Naive thymus-derived CD4-positive, alpha-beta T cell (primary cell): ENCODE measurements at regions not wholly inside any gene's neighbourhood (a gene's known extent, or its start where the extent isn't known, plus 50 kb on each side); places are given as distances from the start of the nearest gene placed in this dataset.
A peak's percentile ranks its signal among the peaks of the same experiment; 100 is the strongest.

Experiments
- ATAC-seq: fragments of 150-1000 bp; cut with Tn5 transposase; 2 replicates; pipeline ENCODE4 v1.10.0; 2021; ENCODE audit warnings: mild to moderate bottlenecking, moderate library complexity
- CTCF ChIA-PET: fragments of 350-600 bp; sonication (Branson Sonifier 250); formaldehyde crosslinking; loops from one replicate; lab custom pipeline; 2021; ENCODE audit warnings: antibody characterized with exemption; lab: Charles Lee
- POLR2A ChIA-PET: fragments of 350-600 bp; sonication (Branson Sonifier 250); formaldehyde crosslinking; loops from one replicate; lab custom pipeline; 2021; ENCODE audit warnings: antibody characterized with exemption, inconsistent platforms; lab: Charles Lee
- DNase-seq, 9 donors: peaks; one replicate each; pipeline versions ENCODE4 v3.0.0 to v3.0.0-alpha.2; 2020 to 2022; ENCODE audit warnings: mixed read lengths in 1 of 9
- H3K27ac ChIP-seq: one replicate; pipeline ENCODE4 v1.7.0; 2013; ENCODE audit warnings: mild to moderate bottlenecking, low read depth, low read length, moderate library complexity
- H3K27me3 ChIP-seq, 2 donors: one replicate each; pipeline ENCODE4 v1.7.0; 2013; ENCODE audit warnings: low read length in 2 of 2, mild to moderate bottlenecking in 2 of 2, moderate library complexity in 2 of 2; ENCODE audit not compliant: control insufficient read depth in 2 of 2, insufficient read depth in 2 of 2
- H3K36me3 ChIP-seq, 3 experiments: 1 replicate in 2 of 3; 2 replicates in 1 of 3; pipeline ENCODE4 v1.7.0; 2013; ENCODE audit warnings: low read length in 3 of 3, mild to moderate bottlenecking in 3 of 3, moderate library complexity in 1 of 3; ENCODE audit not compliant: insufficient read depth in 3 of 3, control insufficient read depth in 2 of 3
- H3K4me1 ChIP-seq, 2 donors: one replicate each; pipeline ENCODE4 v1.7.0; 2013; ENCODE audit warnings: low read length in 2 of 2, mild to moderate bottlenecking in 2 of 2, moderate library complexity in 1 of 2; ENCODE audit not compliant: control insufficient read depth in 2 of 2, insufficient read depth in 2 of 2
- H3K4me3 ChIP-seq: 2 replicates; pipeline ENCODE4 v1.7.0; 2013; ENCODE audit warnings: mild to moderate bottlenecking, low read length
- H3K9me3 ChIP-seq, 3 experiments: 1 replicate in 2 of 3; 2 replicates in 1 of 3; pipeline ENCODE4 v1.7.0; 2013; ENCODE audit warnings: low read length in 3 of 3; ENCODE audit not compliant: control insufficient read depth in 2 of 3
- H3K27ac Mint-ChIP-seq, 9 donors: one replicate each; pipeline ENCODE4 v1.8.0; 2020 to 2022; ENCODE audit warnings: mixed read lengths in 9 of 9, mild to moderate bottlenecking in 8 of 9, moderate library complexity in 5 of 9, inconsistent platforms in 2 of 9
- H3K27me3 Mint-ChIP-seq, 5 donors: one replicate each; pipeline ENCODE4 v1.8.0; 2021 to 2022; ENCODE audit warnings: mixed read lengths in 5 of 5, mild to moderate bottlenecking in 1 of 5
- H3K36me3 Mint-ChIP-seq, 5 donors: one replicate each; pipeline ENCODE4 v1.8.0; 2020 to 2022; ENCODE audit warnings: mixed read lengths in 5 of 5, mild to moderate bottlenecking in 3 of 5, inconsistent platforms in 1 of 5
- H3K4me1 Mint-ChIP-seq, 7 donors: one replicate each; pipeline ENCODE4 v1.8.0; 2020 to 2022; ENCODE audit warnings: mixed read lengths in 7 of 7, mild to moderate bottlenecking in 3 of 7, inconsistent platforms in 1 of 7
- H3K4me3 Mint-ChIP-seq, 10 donors: one replicate each; pipeline ENCODE4 v1.8.0; 2020 to 2022; ENCODE audit warnings: mild to moderate bottlenecking in 10 of 10, mixed read lengths in 10 of 10, moderate library complexity in 6 of 10, inconsistent platforms in 2 of 10
- H3K9me3 Mint-ChIP-seq, 11 donors: one replicate each; pipeline ENCODE4 v1.8.0; 2020 to 2022; ENCODE audit warnings: mixed read lengths in 11 of 11, mild to moderate bottlenecking in 4 of 11, inconsistent platforms in 1 of 11, moderate library complexity in 1 of 11
- intact Hi-C, 2 donors: fragments of 100-400 bp; cut with micrococcal nuclease; formaldehyde crosslinking; loops; one replicate each; pipeline ENCODE4 v1.15.1; 2023

DNA sequence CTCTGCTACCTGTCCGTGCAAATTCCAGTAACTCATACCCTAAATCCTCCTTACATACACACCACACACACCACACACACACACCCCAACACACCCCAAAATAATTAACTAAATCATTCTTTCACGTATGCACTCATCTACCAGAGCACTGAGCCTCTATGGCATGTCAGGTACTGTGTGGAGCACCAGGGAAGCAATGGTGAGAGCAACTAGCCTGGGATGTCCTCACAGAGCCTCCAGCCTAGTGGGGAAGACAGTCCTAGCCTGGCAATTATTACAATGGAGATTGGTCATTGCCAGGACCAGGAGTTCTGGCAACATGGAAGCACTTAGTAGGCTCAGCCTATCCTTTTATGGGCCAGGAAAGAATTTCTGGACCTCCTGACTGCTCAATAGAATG lies 72.7 kb upstream of the LCLAT1 start:
- peaks cover 0 to 11% (median 5%) of the 10 kb centered on the region in 7 donors for H3K4me1 Mint-ChIP-seq
- Histone ChIP-seq H3K36me3 (no peaks in the 10 kb centered on the region), H3K4me3 (no peak overlapping the region), H3K4me1 (no peaks in the 10 kb centered on the region), H3K27ac (no peak overlapping the region), H3K27me3 (no peaks in the 10 kb centered on the region), H3K9me3 (no peaks in the 10 kb centered on the region)
- peak overlapping the region in 1 of 9 donors; percentile 60 for H3K27ac Mint-ChIP-seq
- CTCF ChIA-PET: interaction anchor here (0.9 kb wide), 1 partner anchor 165 kb away, joined by 3 read pairs; no protein-coding TSS in a partner anchor
- intact Hi-C loops: no loop called here
- no peaks in the 10 kb centered on the region for H3K27me3 Mint-ChIP-seq
- peaks cover 0 to 3% (median 0%) of the 10 kb centered on the region in 11 donors for H3K9me3 Mint-ChIP-seq
- DNase-seq: no peak
- no peak for ATAC-seq
- peaks cover 0 to 3% (median 0%) of the 10 kb centered on the region in 5 donors for H3K36me3 Mint-ChIP-seq
- POLR2A ChIA-PET: interaction anchor here (1.3 kb wide), 1 partner anchor 15 kb away, joined by 3 read pairs; no protein-coding TSS in a partner anchor
- H3K4me3 Mint-ChIP-seq: no peak overlapping the region

DNA sequence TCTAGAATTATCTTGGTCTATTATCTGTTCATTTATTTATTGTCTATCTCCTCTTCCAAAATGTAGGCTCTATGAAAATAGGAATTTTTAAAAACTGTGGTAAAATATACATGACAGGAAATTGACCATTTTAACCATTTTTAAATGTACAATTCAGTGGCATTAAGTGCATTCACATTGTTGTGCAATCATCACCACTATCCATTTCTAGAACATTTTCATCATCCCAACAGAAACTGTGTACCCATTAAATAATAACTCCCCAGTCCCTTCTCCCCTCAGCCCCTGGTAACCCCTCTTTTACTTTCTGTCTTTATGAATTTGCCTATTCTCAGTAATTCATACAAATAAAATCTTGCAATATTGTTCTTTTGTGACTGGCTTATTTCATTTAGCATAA lies 71.1 kb upstream of the LCLAT1 start:
- Histone ChIP-seq H3K27me3 (no peaks in the 10 kb centered on the region), H3K27ac (no peak overlapping the region), H3K4me1 (no peaks in the 10 kb centered on the region), H3K9me3 (no peaks in the 10 kb centered on the region), H3K4me3 (no peak overlapping the region), H3K36me3 (no peaks in the 10 kb centered on the region)
- H3K27me3 Mint-ChIP-seq: no peaks in the 10 kb centered on the region
- H3K9me3 Mint-ChIP-seq: peaks cover 0 to 3% (median 0%) of the 10 kb centered on the region in 11 donors
- H3K4me1 Mint-ChIP-seq: peaks cover 0 to 16% (median 5%) of the 10 kb centered on the region in 7 donors
- intact Hi-C loops: no loop called here
- no peak overlapping the region for H3K4me3 Mint-ChIP-seq
- ChIA-PET POLR2A (no interaction called here), CTCF (no interaction called here)
- H3K36me3 Mint-ChIP-seq: peaks cover 0 to 3% (median 0%) of the 10 kb centered on the region in 5 donors
- ATAC-seq (no peak), DNase-seq (no peak)
- H3K27ac Mint-ChIP-seq: no peak overlapping the region

DNA sequence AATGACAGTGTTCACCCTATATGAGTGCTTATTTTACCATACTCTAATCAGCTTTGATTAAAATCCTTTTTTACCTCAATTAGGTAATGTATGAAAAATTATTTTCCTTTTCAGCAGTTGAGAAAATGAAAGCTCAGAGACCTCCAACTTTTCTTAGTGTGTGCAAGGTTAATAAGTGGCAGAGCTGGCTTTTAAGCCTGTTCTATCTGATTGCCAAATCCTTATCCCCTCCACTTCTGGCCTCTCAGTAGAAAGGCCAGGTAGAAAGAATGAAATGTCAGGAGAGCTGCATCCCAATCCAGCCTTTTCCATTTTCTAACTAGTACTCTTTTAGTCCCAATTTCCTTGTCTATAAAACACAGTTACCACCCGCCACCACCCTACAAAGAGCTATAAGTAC lies 67.6 kb upstream of the LCLAT1 start:
- H3K9me3 ChIP-seq: no peaks in the 10 kb centered on the region
- Mint-ChIP-seq H3K9me3 (peaks cover 0 to 6% (median 0%) of the 10 kb centered on the region in 11 donors), H3K27me3 (peaks cover 0 to 18% (median 0%) of the 10 kb centered on the region in 5 donors), H3K36me3 (peaks cover 0 to 3% (median 0%) of the 10 kb centered on the region in 5 donors), H3K4me1 (peaks cover 0 to 16% (median 0%) of the 10 kb centered on the region in 7 donors), H3K4me3 (no peak overlapping the region), H3K27ac (no peak overlapping the region)
- no peak overlapping the region for H3K4me3 ChIP-seq
- POLR2A ChIA-PET: interaction anchor here (1.2 kb wide), 1 partner anchor 43 kb away, joined by 4 read pairs; no protein-coding TSS in a partner anchor
- no peaks in the 10 kb centered on the region for H3K27me3 ChIP-seq
- H3K27ac ChIP-seq: no peak overlapping the region
- ATAC-seq (no peak), DNase-seq (no peak)
- intact Hi-C loops: no loop called here
- CTCF ChIA-PET: interaction anchor here (0.8 kb wide), 1 partner anchor 15 kb away, joined by 4 read pairs; no protein-coding TSS in a partner anchor
- no peaks in the 10 kb centered on the region for H3K4me1 ChIP-seq
- H3K36me3 ChIP-seq: no peaks in the 10 kb centered on the region

DNA sequence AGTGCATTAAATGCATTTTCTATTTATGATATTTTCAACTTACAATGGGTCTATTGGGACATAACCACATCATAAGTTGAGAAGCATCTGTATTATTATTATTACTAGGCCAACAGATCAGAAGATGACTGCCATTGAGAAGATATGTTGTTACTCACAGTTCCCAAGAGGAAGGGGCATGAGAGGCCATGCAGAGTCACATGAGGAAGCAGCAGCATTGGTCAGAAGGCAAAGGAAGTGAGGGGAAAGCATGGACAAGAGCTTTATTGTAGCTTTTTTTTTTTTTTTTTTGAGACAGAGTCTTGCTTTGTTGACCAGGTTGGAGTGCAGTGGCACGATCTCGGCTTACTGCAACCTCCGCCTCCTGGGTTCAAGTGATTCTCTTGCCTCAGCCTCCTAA lies 66.2 kb upstream of the LCLAT1 start:
- no peak overlapping the region for H3K27ac ChIP-seq
- peaks cover 0 to 3% (median 0%) of the 10 kb centered on the region in 5 donors for H3K36me3 Mint-ChIP-seq
- ChIA-PET CTCF (no interaction called here), POLR2A (no interaction called here)
- no peaks in the 10 kb centered on the region for H3K9me3 ChIP-seq
- H3K27me3 Mint-ChIP-seq: peaks cover 0 to 24% (median 0%) of the 10 kb centered on the region in 5 donors
- no peaks in the 10 kb centered on the region for H3K4me1 ChIP-seq
- no peak for DNase-seq
- peaks cover 0 to 5% (median 0%) of the 10 kb centered on the region in 7 donors for H3K4me1 Mint-ChIP-seq
- intact Hi-C loops: no loop called here
- H3K27me3 ChIP-seq: no peaks in the 10 kb centered on the region
- peak overlapping the region in 1 of 9 donors; percentile 16 for H3K27ac Mint-ChIP-seq
- no peak overlapping the region for H3K4me3 ChIP-seq
- H3K4me3 Mint-ChIP-seq: no peak overlapping the region
- no peak for ATAC-seq
- H3K9me3 Mint-ChIP-seq: peaks cover 0 to 6% (median 0%) of the 10 kb centered on the region in 11 donors
- no peaks in the 10 kb centered on the region for H3K36me3 ChIP-seq

DNA sequence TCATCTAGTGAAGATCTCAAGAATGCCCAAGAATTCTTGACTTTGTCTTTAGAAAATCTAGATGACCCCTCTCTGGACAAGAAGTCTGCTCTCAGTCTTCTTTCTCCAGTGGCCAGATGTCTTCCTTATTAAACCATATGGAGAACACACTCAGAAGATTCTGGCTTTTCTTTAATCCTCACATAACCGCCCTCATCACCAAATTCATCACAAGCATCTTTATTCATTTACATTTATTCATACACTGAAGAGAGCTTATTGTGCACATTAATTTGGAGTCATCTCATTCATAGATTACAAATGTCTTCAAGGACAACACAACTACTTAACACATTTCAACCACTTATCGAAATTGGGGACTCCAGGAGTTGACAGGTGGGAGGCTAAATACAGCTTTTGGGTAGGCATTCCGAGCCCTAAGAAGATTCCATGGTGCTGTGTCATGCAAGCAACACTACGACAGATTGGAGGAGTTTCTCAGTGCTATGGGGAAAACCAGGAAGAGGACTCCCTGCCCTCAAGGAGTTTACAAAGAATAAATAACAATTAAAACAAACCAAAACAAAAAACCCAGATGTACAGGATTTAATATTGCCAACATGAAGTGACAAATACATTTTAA lies 64.8 kb upstream of the LCLAT1 start:
- H3K27ac ChIP-seq: no peak overlapping the region
- peaks cover 0 to 24% (median 0%) of the 10 kb centered on the region in 5 donors for H3K27me3 Mint-ChIP-seq
- POLR2A ChIA-PET: interaction anchor here (1.0 kb wide), 1 partner anchor 12 kb away, joined by 4 read pairs; no protein-coding TSS in a partner anchor
- H3K4me3 ChIP-seq: no peak overlapping the region
- no peaks in the 10 kb centered on the region for H3K27me3 ChIP-seq
- ATAC-seq (no peak), DNase-seq (no peak)
- H3K9me3 ChIP-seq: no peaks in the 10 kb centered on the region
- no peaks in the 10 kb centered on the region for H3K4me1 ChIP-seq
- H3K4me3 Mint-ChIP-seq: no peak overlapping the region
- peaks cover 0 to 5% (median 0%) of the 10 kb centered on the region in 7 donors for H3K4me1 Mint-ChIP-seq
- intact Hi-C loops: no loop called here
- H3K36me3 ChIP-seq: no peaks in the 10 kb centered on the region
- CTCF ChIA-PET: interaction anchor here (0.6 kb wide), 1 partner anchor 27 kb away, joined by 3 read pairs; no protein-coding TSS in a partner anchor
- H3K36me3 Mint-ChIP-seq: peaks cover 0 to 3% (median 0%) of the 10 kb centered on the region in 5 donors
- H3K9me3 Mint-ChIP-seq: peaks cover 0 to 6% (median 0%) of the 10 kb centered on the region in 11 donors
- H3K27ac Mint-ChIP-seq: no peak overlapping the region

DNA sequence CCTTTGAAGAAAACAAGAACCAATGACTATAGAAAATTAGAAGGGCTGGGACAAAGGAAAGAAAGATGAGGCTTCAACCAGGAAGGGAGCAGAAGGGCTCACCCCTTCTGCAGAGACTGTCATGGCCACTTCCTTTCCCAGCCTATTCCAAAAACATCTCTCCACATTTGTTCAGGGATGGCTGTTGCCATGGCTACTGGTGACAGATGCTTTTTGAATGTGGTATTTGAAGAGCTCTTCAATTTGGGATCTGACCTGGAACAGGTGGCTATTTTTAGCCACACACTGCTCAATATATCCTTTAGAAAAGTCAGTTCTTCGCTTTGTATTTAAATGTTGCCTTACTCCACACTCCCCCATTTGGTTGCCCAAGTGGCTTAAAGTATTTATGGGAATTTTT lies 64.1 kb upstream of the LCLAT1 start:
- Histone ChIP-seq H3K4me3 (no peak overlapping the region), H3K36me3 (no peaks in the 10 kb centered on the region), H3K9me3 (no peaks in the 10 kb centered on the region), H3K27ac (no peak overlapping the region), H3K27me3 (no peaks in the 10 kb centered on the region), H3K4me1 (no peaks in the 10 kb centered on the region)
- DNase-seq (no peak), ATAC-seq (no peak)
- H3K27ac Mint-ChIP-seq: peak overlapping the region in 1 of 9 donors; percentile 29
- ChIA-PET CTCF (no interaction called here), POLR2A (interaction anchor here (0.7 to 1.0 kb wide), 3 partner anchors 11 to 16 kb away, joined by 3 to 4 read pairs (median 4); no protein-coding TSS in a partner anchor)
- peaks cover 0 to 5% (median under 1%) of the 10 kb centered on the region in 7 donors for H3K4me1 Mint-ChIP-seq
- peaks cover 0 to 6% (median 0%) of the 10 kb centered on the region in 11 donors for H3K9me3 Mint-ChIP-seq
- H3K36me3 Mint-ChIP-seq: peaks cover 0 to 3% (median 0%) of the 10 kb centered on the region in 5 donors
- intact Hi-C loops: no loop called here
- peaks cover 0 to 24% (median 0%) of the 10 kb centered on the region in 5 donors for H3K27me3 Mint-ChIP-seq
- H3K4me3 Mint-ChIP-seq: no peak overlapping the region
